DND-41 (cell line): ENCODE measurements at regions not wholly inside any gene's neighbourhood (a gene's known extent, or its start where the extent isn't known, plus 50 kb on each side); places are given as distances from the start of the nearest gene placed in this dataset.

ENCODE experiments used
- ATAC-seq: fragments of 200-7000 bp; cut with Tn5 transposase; 3 replicates; pipeline ENCODE4 v1.9.1; 2021; ENCODE audit warnings: low read depth; ENCODE audit not compliant: insufficient read depth
- DNase-seq: peaks from one replicate; pipeline ENCODE4 v3.0.0-alpha.2; 2020
- H2AFZ ChIP-seq: 2 replicates; pipeline ENCODE4 v1.6.0; 2012; ENCODE audit warnings: low read depth, low read length
- H3K27ac ChIP-seq: 2 replicates; pipeline ENCODE4 v1.5.1; 2012; ENCODE audit warnings: low read length, inconsistent platforms
- H3K27me3 ChIP-seq: fragments of 200-600 bp; sonication (generic); 2 replicates; pipeline ENCODE4 v1.6.0; 2012; ENCODE audit warnings: low read length, mild to moderate bottlenecking, inconsistent platforms; ENCODE audit not compliant: insufficient read depth, poor library complexity
- H3K36me3 ChIP-seq: 2 replicates; pipeline ENCODE4 v1.5.1; 2012; ENCODE audit warnings: low read length, inconsistent platforms; ENCODE audit not compliant: insufficient read depth
- H3K4me1 ChIP-seq: 2 replicates; pipeline ENCODE4 v1.5.1; 2012; ENCODE audit warnings: mild to moderate bottlenecking, low read length; ENCODE audit not compliant: insufficient read depth
- H3K4me2 ChIP-seq: 2 replicates; pipeline ENCODE4 v1.6.0; 2012; ENCODE audit warnings: mild to moderate bottlenecking, moderate library complexity, low read length, inconsistent platforms; ENCODE audit not compliant: insufficient read depth
- H3K4me3 ChIP-seq, 2 experiments: fragments of 200-600 bp in 1 of 2; shearing (Covaris generic) in 1 of 2; 2 replicates each; pipeline ENCODE4 v1.5.1; 2012 to 2016; ENCODE audit warnings: inconsistent platforms in 2 of 2, low read length in 2 of 2, mild to moderate bottlenecking in 2 of 2, low read depth in 1 of 2, moderate library complexity in 1 of 2
- H3K79me2 ChIP-seq: 2 replicates; pipeline ENCODE4 v1.6.0; 2012; ENCODE audit warnings: low read length, inconsistent platforms; ENCODE audit not compliant: insufficient read depth
- H3K9ac ChIP-seq: 2 replicates; pipeline ENCODE4 v1.6.0; 2012; ENCODE audit warnings: low read depth, mild to moderate bottlenecking, inconsistent platforms, low read length, moderate library complexity
- H3K9me3 ChIP-seq: 2 replicates; pipeline ENCODE4 v1.5.1; 2012; ENCODE audit warnings: low read length, moderate library complexity, mild to moderate bottlenecking, inconsistent platforms; ENCODE audit not compliant: insufficient read depth, severe bottlenecking
- H4K20me1 ChIP-seq: 2 replicates; pipeline ENCODE4 v1.6.0; 2012; ENCODE audit warnings: low read length; ENCODE audit not compliant: insufficient read depth
- CTCF ChIP-seq: IDR thresholded peaks from 2 replicates; pipeline ENCODE4 v1.5.1; 2012; ENCODE audit warnings: borderline replicate concordance, low read length, moderate library complexity, mild to moderate bottlenecking; ENCODE audit not compliant: poor library complexity, severe bottlenecking; ENCODE audit errors: extremely low read depth
- EZH2 ChIP-seq: IDR thresholded peaks from 3 replicates; pipeline ENCODE4 v1.6.1; 2012; ENCODE audit warnings: borderline replicate concordance, low read depth, mild to moderate bottlenecking, moderate library complexity, low read length, inconsistent platforms; ENCODE audit not compliant: severe bottlenecking

GRCh38 chr20:20979934-20980333, 126.2 kb downstream of the LINC00237 start:
- no peak overlapping the region for H3K4me2 ChIP-seq
- H3K36me3 ChIP-seq: no peaks in the 10 kb centered on the region
- H3K9ac ChIP-seq: no peak overlapping the region
- no peak overlapping the region for H2AFZ ChIP-seq
- H3K4me3 ChIP-seq: no peak overlapping the region
- H3K27ac ChIP-seq: no peak overlapping the region
- DNase-seq: no peak
- TF ChIP-seq CTCF (no peak), EZH2 (no peak)
- H4K20me1 ChIP-seq: no peaks in the 10 kb centered on the region
- no peaks in the 10 kb centered on the region for H3K27me3 ChIP-seq
- no peak for ATAC-seq
- H3K9me3 ChIP-seq: no peaks in the 10 kb centered on the region
- no peaks in the 10 kb centered on the region for H3K4me1 ChIP-seq
- H3K79me2 ChIP-seq: no peaks in the 10 kb centered on the region

- H3K4me1 ChIP-seq: no peaks in the 10 kb centered on the region
- DNase-seq: no peak
- no peak for TF ChIP-seq CTCF
These were observed 128.4 kb downstream of the LINC00237 start for GRCh38 chr20:20977786-20978185.

GRCh38 chr20:20972490-20972889, 133.7 kb downstream of the LINC00237 start:
- Histone ChIP-seq H3K4me3 (no peak overlapping the region), H4K20me1 (no peaks in the 10 kb centered on the region), H3K27me3 (peaks cover 8% of the 10 kb centered on the region), H3K79me2 (no peaks in the 10 kb centered on the region), H3K9me3 (no peaks in the 10 kb centered on the region), H2AFZ (no peak overlapping the region), H3K4me1 (no peaks in the 10 kb centered on the region), H3K36me3 (no peaks in the 10 kb centered on the region), H3K4me2 (no peak overlapping the region), H3K9ac (no peak overlapping the region), H3K27ac (no peak overlapping the region)
- no peak for DNase-seq
- TF ChIP-seq CTCF: no peak
- TF ChIP-seq EZH2: no peak
- ATAC-seq: no peak

More at GRCh38 chr20:20977786-20978185, 128.4 kb downstream of the LINC00237 start:
- Histone ChIP-seq H3K9ac (no peak overlapping the region), H3K4me3 (no peak overlapping the region), H3K36me3 (no peaks in the 10 kb centered on the region), H3K27ac (no peak overlapping the region), H3K27me3 (no peaks in the 10 kb centered on the region), H2AFZ (no peak overlapping the region), H3K9me3 (no peaks in the 10 kb centered on the region), H3K4me2 (no peak overlapping the region), H3K79me2 (no peaks in the 10 kb centered on the region), H4K20me1 (no peaks in the 10 kb centered on the region)
- ATAC-seq: no peak

- no peak overlapping the region for H3K4me2 ChIP-seq
- H3K4me3 ChIP-seq: no peak overlapping the region
- no peak for TF ChIP-seq CTCF
- no peak for TF ChIP-seq EZH2
- H3K79me2 ChIP-seq: no peaks in the 10 kb centered on the region
- no peak for ATAC-seq
- H3K27me3 ChIP-seq: peaks cover 8% of the 10 kb centered on the region
- H3K36me3 ChIP-seq: no peaks in the 10 kb centered on the region
- no peak for DNase-seq
- no peak overlapping the region for H2AFZ ChIP-seq
- H3K4me1 ChIP-seq: no peaks in the 10 kb centered on the region
- H3K9me3 ChIP-seq: no peaks in the 10 kb centered on the region
- no peak overlapping the region for H3K9ac ChIP-seq
- no peaks in the 10 kb centered on the region for H4K20me1 ChIP-seq
- H3K27ac ChIP-seq: no peak overlapping the region
These were observed 134.3 kb downstream of the LINC00237 start for GRCh38 chr20:20971810-20972209.
